Germinal center (tissue), 1 donor: ENCODE measurements at regions not wholly inside any gene's neighbourhood (a gene's known extent, or its start where the extent isn't known, plus 50 kb on each side); places are given as distances from the start of the nearest gene placed in this dataset.
"Not testable (repeated sequence)": the region's sequence is repeated elsewhere in the genome, so short reads cannot be mapped to it uniquely, and the experiment has no call there.

Experiments used
- DNase-seq: peaks from one replicate; pipeline ENCODE4 v3.0.0; 2012; ENCODE audit warnings: mixed read lengths, low spot score

- DNase-seq, result no peak
Observed at GRCh38 chr12:46945591-46945990, 119.8 kb upstream of the SLC38A4 start.

DNA sequence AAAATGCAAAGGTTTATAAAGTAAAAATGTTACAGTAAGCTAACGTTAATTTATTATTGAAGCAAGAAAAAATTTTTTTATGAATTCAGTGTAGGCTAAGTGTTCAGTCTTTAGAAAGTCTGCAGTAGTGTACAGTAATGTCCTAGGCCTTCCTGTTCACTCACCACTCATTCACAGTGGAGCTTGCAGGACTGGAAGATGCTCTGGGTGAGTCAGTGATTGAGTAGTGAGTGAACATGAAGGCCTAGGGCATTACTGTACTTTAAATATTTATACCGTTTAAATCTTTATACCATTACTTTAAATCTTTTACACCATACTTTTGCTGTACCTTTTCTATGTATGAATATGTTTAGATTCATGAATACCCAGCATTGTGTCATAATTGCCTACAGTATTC, 120.3 kb upstream of the SLC38A4 start:
- DNase-seq, result no peak

- no peak for DNase-seq
Observed at GRCh38 chr12:46948936-46949545, 123.2 kb upstream of the SLC38A4 start.

GRCh38 chr12:46950094-46950493, 124.3 kb upstream of the SLC38A4 start:
- no peak for DNase-seq

- no peak for DNase-seq
Observed at GRCh38 chr12:46952880-46953483, 126.4 kb upstream of the PCED1B start.

DNA sequence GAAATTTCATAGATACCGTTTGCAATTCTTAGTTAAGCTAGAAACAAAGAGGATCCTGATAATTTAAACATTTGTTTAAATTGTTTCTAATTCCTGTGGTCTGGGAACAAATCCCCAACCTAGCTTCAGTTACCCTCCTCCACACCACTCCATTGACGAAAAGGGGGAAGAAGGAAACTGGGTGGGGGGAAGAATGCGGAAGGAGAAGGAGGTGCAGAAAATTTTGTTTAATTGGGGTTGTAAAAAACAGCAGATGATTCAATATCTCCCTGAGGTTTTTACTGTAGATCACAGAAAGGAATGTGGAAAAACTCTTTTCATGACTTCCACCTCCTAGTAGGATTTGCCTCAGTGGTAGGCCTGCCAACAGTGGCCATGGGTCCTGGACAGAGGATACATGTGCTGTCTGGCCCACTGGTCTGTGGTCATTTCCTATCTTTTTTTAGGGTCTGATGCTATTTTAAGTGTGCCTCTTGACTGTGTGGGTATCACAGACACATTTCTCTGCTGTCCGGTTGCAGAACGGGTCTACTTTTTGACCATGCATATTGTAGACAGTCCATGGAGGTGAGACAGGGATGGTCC, 122.9 kb upstream of the PCED1B start:
- DNase-seq, result no peak

GRCh38 chr12:46958053-46958452, 121.4 kb upstream of the PCED1B start:
- DNase-seq, result no peak

- DNase-seq, result no peak
Observed at GRCh38 chr12:46958599-46959290, 120.7 kb upstream of the PCED1B start.

DNA sequence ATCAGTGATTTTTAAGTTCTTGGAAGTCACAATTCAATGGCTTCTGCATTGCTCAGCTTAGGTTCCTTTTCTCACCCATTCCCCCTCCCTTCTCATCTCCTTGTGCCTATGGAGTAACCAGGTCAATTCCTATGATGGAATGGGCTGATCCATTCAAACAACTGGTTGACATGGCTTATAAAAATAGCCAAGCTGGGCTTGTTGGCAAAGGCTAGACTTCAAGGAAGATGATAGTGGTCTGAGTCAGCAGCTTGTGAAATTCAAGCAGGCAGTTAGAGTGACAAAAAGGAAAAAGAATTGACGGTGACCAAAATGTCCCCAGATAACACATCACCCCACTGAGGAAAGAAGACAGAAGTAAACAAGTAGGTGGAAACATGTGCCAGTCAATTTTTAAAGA, 119.9 kb upstream of the PCED1B start:
- no peak for DNase-seq

GRCh38 chr12:46960681-46961080, 118.7 kb upstream of the PCED1B start:
- no peak for DNase-seq

- no peak for DNase-seq
Observed at GRCh38 chr12:46963191-46963590, 116.2 kb upstream of the PCED1B start.

- DNase-seq, result no peak
Observed at GRCh38 chr12:46963977-46964971, 115.1 kb upstream of the PCED1B start.

DNA sequence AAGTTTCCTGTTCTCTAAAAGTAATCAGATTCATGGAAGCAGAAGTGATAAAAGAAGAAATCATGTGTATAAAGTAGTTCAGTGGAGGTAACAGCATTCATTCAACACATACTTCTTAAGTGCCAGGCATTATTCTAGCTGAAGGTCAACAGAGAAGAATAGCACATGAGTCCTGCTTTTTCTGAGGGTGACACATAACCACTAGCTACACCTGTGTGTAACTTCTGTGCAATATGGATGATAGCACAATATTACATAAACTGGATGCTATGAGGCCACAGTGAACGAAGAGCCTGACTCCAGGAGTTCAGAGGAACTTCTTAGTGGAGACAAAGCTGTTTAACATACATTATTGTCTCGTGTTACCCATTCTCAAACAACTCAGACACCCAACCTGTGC, 114.3 kb upstream of the PCED1B start:
- no peak for DNase-seq

GRCh38 chr12:46965880-46966279, 113.5 kb upstream of the PCED1B start:
- DNase-seq, result no peak

DNA sequence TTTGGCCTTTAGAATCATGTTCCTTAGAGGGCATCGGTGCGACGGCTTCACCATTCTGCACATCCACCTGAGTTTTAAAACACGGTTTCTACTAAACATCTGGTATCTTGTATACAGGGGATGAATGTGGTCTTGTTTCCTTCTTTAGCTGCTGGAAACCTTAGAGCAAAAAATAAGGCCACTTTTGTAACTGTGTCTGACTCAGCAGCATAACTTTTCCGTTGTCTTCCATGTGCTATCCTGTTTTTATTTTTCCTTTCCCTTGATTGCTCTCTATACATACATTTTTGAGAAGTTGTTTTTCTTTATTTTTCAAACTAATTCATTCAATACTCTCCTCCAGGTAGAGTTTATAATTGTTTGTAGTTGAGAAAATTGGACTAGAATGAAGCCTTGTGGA, 108.8 kb upstream of the PCED1B start:
- no peak for DNase-seq

DNA sequence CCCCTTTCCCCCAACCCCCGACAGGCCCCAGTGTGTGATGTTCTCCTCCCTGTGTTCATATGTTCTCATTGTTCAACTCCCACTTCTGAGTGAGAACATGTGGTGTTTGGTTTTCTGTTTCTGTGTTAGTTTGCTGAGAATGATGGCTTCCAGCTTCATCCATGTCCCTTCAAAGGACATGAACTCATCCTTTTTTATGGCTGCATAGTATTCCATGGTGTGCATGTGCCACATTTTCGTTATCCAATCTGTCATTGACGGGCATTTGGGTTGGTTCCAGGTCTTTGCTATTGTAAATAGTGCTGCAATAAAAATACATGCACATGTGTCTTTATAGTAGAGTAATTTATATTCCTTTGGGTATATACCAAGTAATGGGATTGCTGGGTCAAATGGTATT, 105.5 kb upstream of the PCED1B start:
- DNase-seq, result not testable (repeated sequence)

- DNase-seq, result no peak
Observed at GRCh38 chr12:46977871-46978375, 101.5 kb upstream of the PCED1B start.

GRCh38 chr12:46981622-46982021, 97.8 kb upstream of the PCED1B start:
- DNase-seq, result no peak

- no peak for DNase-seq
Observed at GRCh38 chr12:46982629-46983392, 96.6 kb upstream of the PCED1B start.

- DNase-seq, result no peak
Observed at GRCh38 chr12:46983393-46983793, 96.0 kb upstream of the PCED1B start.
